Vagina (tissue), 2 donors: ENCODE measurements at regions not wholly inside any gene's neighbourhood (a gene's known extent, or its start where the extent isn't known, plus 50 kb on each side); places are given as distances from the start of the nearest gene placed in this dataset.
A peak's percentile ranks its signal among the peaks of the same experiment; 100 is the strongest.

Source experiments
- DNase-seq, 2 donors: peaks; one replicate each; pipeline ENCODE4 v3.0.0-alpha.2; 2017; ENCODE audit errors: extremely low spot score in 2 of 2
- H3K27ac ChIP-seq: fragments of 200-600 bp; sonication (generic); one replicate; pipeline ENCODE4 v1.5.1; 2019
- H3K27me3 ChIP-seq: fragments of 200-600 bp; sonication (generic); one replicate; pipeline ENCODE4 v1.5.1; 2019
- H3K36me3 ChIP-seq, 2 donors: fragments of 200-600 bp; sonication (generic); one replicate each; pipeline ENCODE4 v1.5.1; 2017 to 2019
- H3K4me1 ChIP-seq: fragments of 200-600 bp; sonication (generic); one replicate; pipeline ENCODE4 v1.5.1; 2019
- H3K4me3 ChIP-seq, 2 donors: fragments of 200-600 bp; sonication (generic); 1 replicate in 1 of 2; 2 replicates in 1 of 2; pipeline ENCODE4 v1.5.1; 2016 to 2019
- H3K9me3 ChIP-seq: fragments of 200-600 bp; sonication (generic); one replicate; pipeline ENCODE4 v1.5.1; 2019
- CTCF ChIP-seq, 3 experiments: fragments of 450-650 bp in 2 of 3; fragments of 200-600 bp in 1 of 3; sonication (generic) in 1 of 3; IDR thresholded peaks; one replicate each; pipeline ENCODE4 v1.5.1; 2017 to 2019; ENCODE audit warnings: antibody characterized with exemption in 3 of 3, mild to moderate bottlenecking in 2 of 3, moderate library complexity in 2 of 3
- POLR2A ChIP-seq, 2 donors: fragments of 450-650 bp; IDR thresholded peaks; one replicate each; pipeline ENCODE4 v1.6.1; 2017; ENCODE audit warnings: antibody characterized with exemption in 2 of 2, mild to moderate bottlenecking in 2 of 2, moderate library complexity in 2 of 2
- POLR2AphosphoS5 ChIP-seq, 2 donors: sonication (generic); formaldehyde crosslinking; IDR thresholded peaks; one replicate each; pipeline ENCODE4 v1.9.0; 2017; ENCODE audit warnings: antibody characterized with exemption in 2 of 2, mild to moderate bottlenecking in 2 of 2, low read depth in 1 of 2; ENCODE audit not compliant: insufficient read depth in 1 of 2
- intact Hi-C: fragments of 100-400 bp; cut with DNase I; formaldehyde crosslinking; loops from one replicate; pipeline ENCODE4 v1.15.1; 2023

- DNase-seq, result no peak
- intact Hi-C loops, result no loop called here
- H3K27ac ChIP-seq, result no peak overlapping the region
- H3K4me3 ChIP-seq, result no peak overlapping the region
- TF ChIP-seq POLR2AphosphoS5 (IDR thresholded peaks at IDR 0.05; ENCODE audit: insufficient read depth in 1 of 2, low read depth in 1 of 2) (no peak), POLR2A (IDR thresholded peaks at IDR 0.05) (no peak), CTCF (IDR thresholded peaks at IDR 0.05) (no peak)
- H3K36me3 ChIP-seq, result no peaks in the 10 kb centered on the region
- H3K27me3 ChIP-seq, result no peaks in the 10 kb centered on the region
- no peaks in the 10 kb centered on the region for H3K9me3 ChIP-seq
- H3K4me1 ChIP-seq, result peaks cover 32% of the 10 kb centered on the region
Measured at GRCh38 chr9:89666950-89667349, 62.1 kb downstream of the GADD45G start.

- no peak for TF ChIP-seq POLR2A (IDR thresholded peaks at IDR 0.05)
- TF ChIP-seq POLR2AphosphoS5 (IDR thresholded peaks at IDR 0.05; ENCODE audit: insufficient read depth in 1 of 2, low read depth in 1 of 2), result no peak
- TF ChIP-seq CTCF (IDR thresholded peaks at IDR 0.05), result no peak
Measured at GRCh38 chr9:89667726-89668125, 62.9 kb downstream of the GADD45G start.

GRCh38 chr9:89668216-89668865 is 63.5 kb downstream of the GADD45G start:
- Histone ChIP-seq H3K4me3 (no peak overlapping the region), H3K9me3 (no peaks in the 10 kb centered on the region), H3K27me3 (no peaks in the 10 kb centered on the region), H3K36me3 (no peaks in the 10 kb centered on the region), H3K27ac (no peak overlapping the region), H3K4me1 (peaks cover 19% of the 10 kb centered on the region)
- TF ChIP-seq CTCF (IDR thresholded peaks at IDR 0.05), result no peak
- no peak for TF ChIP-seq POLR2AphosphoS5 (IDR thresholded peaks at IDR 0.05; ENCODE audit: insufficient read depth in 1 of 2, low read depth in 1 of 2)
- no peak for TF ChIP-seq POLR2A (IDR thresholded peaks at IDR 0.05)
- intact Hi-C loops, result no loop called here
- DNase-seq, result no peak

More at GRCh38 chr9:89667726-89668125, 62.9 kb downstream of the GADD45G start:
- Histone ChIP-seq H3K27ac (no peak overlapping the region), H3K9me3 (no peaks in the 10 kb centered on the region), H3K4me1 (peaks cover 25% of the 10 kb centered on the region), H3K4me3 (no peak overlapping the region), H3K27me3 (no peaks in the 10 kb centered on the region), H3K36me3 (no peaks in the 10 kb centered on the region)
- intact Hi-C loops, result no loop called here
- DNase-seq, result no peak

GRCh38 chr9:89668866-89669246 is 64.0 kb downstream of the GADD45G start:
- Histone ChIP-seq H3K9me3 (no peaks in the 10 kb centered on the region), H3K27me3 (no peaks in the 10 kb centered on the region), H3K36me3 (no peaks in the 10 kb centered on the region), H3K4me1 (peaks cover 14% of the 10 kb centered on the region), H3K27ac (no peak overlapping the region), H3K4me3 (no peak overlapping the region)
- intact Hi-C loops, result no loop called here
- DNase-seq, result no peak
- TF ChIP-seq POLR2AphosphoS5 (IDR thresholded peaks at IDR 0.05; ENCODE audit: insufficient read depth in 1 of 2, low read depth in 1 of 2), result no peak
- no peak for TF ChIP-seq CTCF (IDR thresholded peaks at IDR 0.05)

- intact Hi-C loops, result no loop called here
- peak in 1 of 2 donors; percentile 62 for DNase-seq
- Histone ChIP-seq H3K27ac (no peak overlapping the region), H3K27me3 (no peaks in the 10 kb centered on the region), H3K36me3 (no peaks in the 10 kb centered on the region), H3K4me1 (peaks cover 9% of the 10 kb centered on the region), H3K4me3 (no peak overlapping the region), H3K9me3 (no peaks in the 10 kb centered on the region)
- TF ChIP-seq POLR2AphosphoS5 (IDR thresholded peaks at IDR 0.05; ENCODE audit: insufficient read depth in 1 of 2, low read depth in 1 of 2), result no peak
- no peak for TF ChIP-seq CTCF (IDR thresholded peaks at IDR 0.05)
- TF ChIP-seq POLR2A (IDR thresholded peaks at IDR 0.05), result no peak
Measured at GRCh38 chr9:89669361-89669842, 64.6 kb downstream of the GADD45G start.
